Embryonic facial prominence (tissue), 1 donor: ENCODE measurements at regions not wholly inside any gene's neighbourhood (a gene's known extent, or its start where the extent isn't known, plus 50 kb on each side); places are given as distances from the start of the nearest gene placed in this dataset.

Experiments
- DNase-seq: peaks from one replicate; pipeline ENCODE4 v3.0.0-alpha.2; 2016; ENCODE audit errors: extremely low spot score

DNA sequence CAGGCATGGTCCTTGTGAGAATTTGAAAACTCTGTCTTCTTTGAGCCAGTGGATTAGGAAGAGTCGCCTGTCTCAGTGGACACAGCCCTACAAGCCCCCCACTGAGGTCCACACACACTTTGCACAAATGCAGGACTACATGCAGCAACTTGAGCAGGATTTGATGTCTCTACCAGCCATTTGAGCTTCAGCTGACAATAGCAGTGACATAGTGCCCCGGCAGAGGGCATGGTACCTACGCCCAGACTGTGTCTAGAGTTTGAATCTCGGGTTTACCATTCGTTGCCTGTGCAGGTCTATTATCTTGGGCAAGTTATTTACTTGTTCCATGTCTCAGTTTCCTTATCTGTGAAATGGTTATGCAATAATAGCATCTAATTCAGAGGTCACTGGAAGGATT lies 580.1 kb downstream of the TFAP2B start:
- DNase-seq, result no peak

GRCh38 chr6:51410453-51410852 lies 591.8 kb downstream of the TFAP2B start:
- DNase-seq, result no peak

- no peak for DNase-seq
These were observed 592.9 kb downstream of the TFAP2B start for GRCh38 chr6:51411496-51412125.

DNA sequence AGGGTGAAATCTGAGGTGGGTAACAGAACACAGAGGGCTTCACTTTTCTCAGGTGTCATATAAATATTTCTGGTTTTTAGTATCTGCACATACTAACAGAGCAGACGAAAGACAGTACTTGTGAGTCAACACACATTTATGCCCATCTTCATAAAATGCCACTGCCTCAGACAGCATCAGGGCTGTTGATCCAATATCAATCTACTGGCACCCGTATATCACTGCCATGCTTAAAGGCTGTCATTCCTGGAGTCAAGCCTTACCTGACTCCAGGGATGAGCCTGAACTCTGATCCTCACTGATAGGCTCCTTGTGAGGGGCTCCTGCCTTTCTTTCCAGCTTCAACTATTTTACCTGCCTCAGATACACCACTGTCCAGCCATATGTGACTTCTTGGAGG lies 595.7 kb downstream of the TFAP2B start:
- no peak for DNase-seq

GRCh38 chr6:51415501-51415900 lies 596.8 kb downstream of the TFAP2B start:
- DNase-seq, result no peak

GRCh38 chr6:51429017-51429712 lies 610.5 kb downstream of the TFAP2B start:
- DNase-seq, result no peak

GRCh38 chr6:51430589-51430988 lies 611.9 kb downstream of the TFAP2B start:
- DNase-seq, result no peak

- DNase-seq, result no peak
These were observed 613.8 kb downstream of the TFAP2B start for GRCh38 chr6:51432481-51432880.

DNA sequence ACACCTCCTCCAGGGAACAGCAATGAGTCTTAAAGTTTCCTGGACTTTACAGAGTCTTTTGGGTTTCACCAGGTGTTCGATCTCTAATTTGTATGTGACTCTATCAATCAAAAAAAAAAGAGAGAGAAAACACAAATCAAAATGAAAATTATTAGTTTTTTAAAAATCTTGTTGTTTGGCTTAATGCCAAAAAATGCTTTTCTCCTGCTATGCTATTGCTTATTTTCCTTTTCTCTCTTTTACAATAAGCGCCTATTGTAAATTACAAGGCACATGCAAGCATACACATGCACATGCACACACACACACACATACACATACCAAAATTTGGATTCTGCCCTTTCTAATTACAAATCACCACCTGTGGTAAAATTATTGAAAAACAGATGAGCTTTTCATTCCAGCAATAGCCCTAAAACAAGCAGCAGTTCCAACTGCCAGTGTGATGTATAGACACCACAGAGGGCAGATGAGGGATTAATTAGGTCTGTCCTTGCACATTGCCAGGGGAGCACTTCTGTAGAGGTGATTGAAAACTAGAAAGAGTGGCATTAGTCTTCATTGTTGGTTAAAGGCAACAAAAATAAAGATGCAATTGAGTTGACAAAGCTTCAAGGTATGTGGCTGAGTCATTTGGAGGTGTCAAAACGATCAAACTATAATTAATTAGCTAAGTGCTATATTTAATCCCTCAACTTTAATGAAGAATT lies 631.7 kb downstream of the TFAP2B start:
- no peak for DNase-seq

- DNase-seq, result no peak
These were observed 632.3 kb downstream of the TFAP2B start for GRCh38 chr6:51450958-51451357.

DNA sequence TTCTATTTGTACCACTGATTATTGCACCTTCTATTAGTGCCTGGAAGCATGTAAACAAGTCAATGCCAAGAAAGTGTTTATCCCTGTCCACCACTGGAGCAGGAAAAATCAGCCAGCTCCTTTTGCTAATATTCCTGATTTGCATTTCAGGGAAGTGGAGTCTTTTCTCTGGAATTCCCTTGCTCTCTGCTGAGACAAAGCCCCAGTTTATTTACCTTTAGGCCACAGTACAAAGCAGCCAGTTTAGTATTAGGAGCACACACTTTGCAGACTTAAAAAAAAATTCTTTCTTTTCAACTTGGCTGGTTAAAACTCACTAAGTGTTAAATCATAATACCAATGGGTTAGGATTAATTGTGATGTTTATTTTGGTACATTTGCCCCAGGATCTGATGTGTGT lies 631.1 kb downstream of the PKHD1 start:
- no peak for DNase-seq

DNA sequence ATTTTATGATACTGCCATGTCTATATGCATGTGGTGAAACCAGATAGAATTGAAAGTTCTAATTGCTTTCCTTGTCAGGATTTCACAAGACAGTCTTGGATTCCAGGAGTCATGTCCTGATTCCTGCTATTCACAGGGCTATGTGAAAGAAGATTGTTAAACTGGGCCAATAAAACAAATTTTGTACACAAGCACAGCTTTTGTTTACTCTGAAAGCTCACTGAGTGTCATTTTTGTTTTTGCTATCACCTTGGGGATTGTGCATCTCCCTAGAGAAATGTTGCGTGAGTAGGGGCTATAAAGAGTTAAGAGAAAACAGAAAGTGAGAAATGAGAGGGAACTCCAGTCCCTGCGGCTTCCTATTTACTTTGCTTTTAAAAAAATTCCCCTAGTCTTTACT lies 627.5 kb downstream of the PKHD1 start:
- no peak for DNase-seq

DNA sequence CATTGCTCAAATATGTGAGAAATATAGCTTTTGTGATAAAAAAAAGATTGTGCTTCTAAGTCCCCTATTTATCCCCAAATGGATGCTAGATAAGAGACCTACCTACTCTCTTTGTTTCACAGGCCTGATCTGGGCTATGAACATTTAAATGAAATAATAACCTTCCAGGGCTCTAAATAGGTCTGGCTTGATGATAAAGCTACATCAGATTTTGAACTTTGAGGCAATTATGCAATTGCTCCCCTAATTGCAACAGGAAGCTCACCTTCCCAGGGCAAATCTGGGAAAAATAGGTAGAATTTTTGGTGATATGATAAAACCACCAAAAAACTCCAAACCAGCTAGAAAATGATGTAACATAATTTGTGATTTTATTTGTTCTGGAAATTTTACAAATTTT lies 624.5 kb downstream of the PKHD1 start:
- DNase-seq, result no peak

GRCh38 chr6:51463321-51463720 lies 624.1 kb downstream of the PKHD1 start:
- DNase-seq, result no peak

GRCh38 chr6:51464956-51465355 lies 622.5 kb downstream of the PKHD1 start:
- no peak for DNase-seq

DNA sequence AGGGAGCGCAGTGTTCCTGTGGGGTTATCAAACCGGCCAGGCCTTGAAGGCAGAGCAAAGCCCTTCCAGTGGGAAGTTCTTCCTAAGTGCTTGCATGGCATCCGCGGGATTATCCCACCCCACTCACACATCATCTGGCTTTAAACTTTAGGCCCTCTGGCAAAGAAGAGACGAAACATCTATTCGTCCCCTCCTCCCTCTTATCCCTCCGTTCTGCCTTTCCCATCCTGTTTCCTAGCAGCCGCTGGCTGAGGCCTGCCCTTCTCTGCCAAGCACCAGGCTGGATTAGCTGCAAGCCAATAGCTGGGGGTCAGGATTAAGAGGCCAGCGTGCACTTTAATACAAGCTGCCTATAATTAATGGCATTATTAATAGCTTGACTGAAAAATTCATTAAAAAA lies 621.0 kb downstream of the PKHD1 start:
- no peak for DNase-seq

GRCh38 chr6:51467231-51467952 lies 620.0 kb downstream of the PKHD1 start:
- DNase-seq, result no peak

DNA sequence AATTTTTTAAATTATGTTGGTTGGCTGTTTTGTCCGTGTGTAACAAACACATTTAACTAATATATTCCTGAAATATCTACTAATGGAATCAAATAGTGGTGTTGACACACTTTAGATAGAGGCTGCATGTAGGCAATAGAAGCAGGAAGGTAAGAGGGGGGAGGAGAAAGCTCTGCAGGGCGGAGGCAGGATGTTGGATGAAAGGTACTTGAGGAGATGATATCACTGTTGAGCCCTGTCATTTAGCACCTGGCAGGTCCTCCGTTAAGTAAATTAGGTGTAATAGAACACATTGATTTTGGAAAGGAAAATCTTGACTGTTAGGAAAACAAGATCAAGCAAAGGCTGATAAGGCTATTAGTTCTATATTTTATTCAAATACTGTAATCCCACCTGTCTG lies 618.7 kb downstream of the PKHD1 start:
- no peak for DNase-seq

DNA sequence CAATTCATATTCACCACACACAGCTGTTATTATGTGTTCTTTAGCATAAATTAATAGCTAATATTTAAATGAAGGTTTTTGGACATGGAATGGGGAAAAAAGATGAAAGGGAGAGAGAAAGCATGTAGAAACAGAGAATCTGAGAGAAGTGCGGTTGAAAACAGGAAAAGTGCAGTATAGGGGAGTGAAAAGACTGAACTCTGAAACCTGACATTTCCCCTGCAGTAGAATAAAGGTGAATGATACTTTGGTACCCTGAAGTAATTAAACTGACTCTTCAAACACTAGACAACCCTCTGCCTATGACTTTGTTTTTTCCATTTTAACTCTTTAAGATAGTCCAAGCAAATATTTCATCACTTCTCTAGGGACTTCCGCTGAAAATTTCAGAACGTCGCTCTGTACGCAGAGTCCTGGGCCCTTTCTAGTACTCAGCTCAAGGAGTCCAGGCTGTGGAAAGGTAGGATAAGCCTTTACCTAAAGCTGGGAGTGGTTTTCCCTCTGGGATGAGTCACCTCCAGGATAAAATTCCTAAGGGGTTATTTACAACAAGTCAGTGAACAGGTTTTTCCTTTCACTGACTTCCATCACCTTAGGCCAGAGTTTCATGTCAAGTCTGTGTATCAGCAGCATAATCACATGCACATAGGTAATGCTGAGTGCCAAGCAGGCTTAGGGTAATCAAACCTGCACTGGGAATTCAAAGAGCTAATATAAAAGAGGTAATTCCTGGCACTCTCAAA lies 614.5 kb downstream of the PKHD1 start:
- DNase-seq, result no peak

GRCh38 chr6:51474022-51474975 lies 613.1 kb downstream of the PKHD1 start:
- DNase-seq, result no peak
